Smooth muscle cell (in vitro differentiated cells): ENCODE measurements at regions not wholly inside any gene's neighbourhood (a gene's known extent, or its start where the extent isn't known, plus 50 kb on each side); places are given as distances from the start of the nearest gene placed in this dataset.
"Not testable (repeated sequence)": the region's sequence is repeated elsewhere in the genome, so short reads cannot be mapped to it uniquely, and the experiment has no call there.

Experiments used
- DNase-seq: peaks from one replicate; lab custom pipeline; 2025; ENCODE audit not compliant: unreplicated experiment; lab: John Stamatoyannopoulos, UW
- H2AFZ ChIP-seq: fragments of 200-600 bp; sonication (generic); 2 replicates; pipeline ENCODE4 v1.6.0; 2016; ENCODE audit warnings: antibody characterized with exemption, low read depth, mild to moderate bottlenecking
- H3F3A ChIP-seq: fragments of 200-600 bp; sonication (generic); 2 replicates; pipeline ENCODE4 v1.6.0; 2017; ENCODE audit warnings: antibody characterized with exemption, low read depth
- H3K27ac ChIP-seq: fragments of 200-600 bp; sonication (generic); 2 replicates; pipeline ENCODE4 v1.5.1; 2016; ENCODE audit warnings: low read depth, mild to moderate bottlenecking
- H3K27me3 ChIP-seq: fragments of 200-600 bp; sonication (generic); 2 replicates; pipeline ENCODE4 v1.6.1; 2016; ENCODE audit warnings: low read depth, mild to moderate bottlenecking
- H3K36me3 ChIP-seq: fragments of 200-600 bp; sonication (generic); 2 replicates; pipeline ENCODE4 v1.5.1; 2016; ENCODE audit warnings: low read depth
- H3K4me1 ChIP-seq: fragments of 200-600 bp; sonication (generic); 2 replicates; pipeline ENCODE4 v1.5.1; 2016; ENCODE audit warnings: low read depth
- H3K4me2 ChIP-seq: fragments of 200-600 bp; sonication (generic); 2 replicates; pipeline ENCODE4 v1.6.0; 2016; ENCODE audit warnings: mild to moderate bottlenecking
- H3K4me3 ChIP-seq: fragments of 200-600 bp; sonication (generic); 2 replicates; pipeline ENCODE4 v1.5.1; 2016; ENCODE audit warnings: mild to moderate bottlenecking
- H3K79me2 ChIP-seq: fragments of 200-600 bp; sonication (generic); 2 replicates; pipeline ENCODE4 v1.6.0; 2016; ENCODE audit warnings: low read depth, mild to moderate bottlenecking
- H3K9ac ChIP-seq: fragments of 200-600 bp; sonication (generic); 2 replicates; pipeline ENCODE4 v1.6.0; 2016; ENCODE audit warnings: low read depth
- H3K9me3 ChIP-seq: fragments of 200-600 bp; sonication (generic); replicated peaks from 2 replicates; pipeline ENCODE4 v1.5.1; 2016; ENCODE audit warnings: low read depth
- H4K20me1 ChIP-seq: fragments of 200-600 bp; sonication (generic); 2 replicates; pipeline ENCODE4 v1.6.0; 2016; ENCODE audit warnings: low read depth
- WGBS: methylation state at CpG from one replicate; pipeline ENCODE4 v1.1.7; 2016; ENCODE audit warnings: low lambda C conversion rate; 5-methylcytosine and 5-hydroxymethylcytosine counted together
- TF ChIP-seq, protein P1 (sequence below): fragments of 200-600 bp; sonication (generic); IDR thresholded peaks from 2 replicates; pipeline ENCODE4 v1.5.1; 2017; ENCODE audit warnings: borderline replicate concordance, mild to moderate bottlenecking, antibody characterized with exemption; ENCODE audit not compliant: insufficient read depth, poor library complexity, severe bottlenecking

DNA sequence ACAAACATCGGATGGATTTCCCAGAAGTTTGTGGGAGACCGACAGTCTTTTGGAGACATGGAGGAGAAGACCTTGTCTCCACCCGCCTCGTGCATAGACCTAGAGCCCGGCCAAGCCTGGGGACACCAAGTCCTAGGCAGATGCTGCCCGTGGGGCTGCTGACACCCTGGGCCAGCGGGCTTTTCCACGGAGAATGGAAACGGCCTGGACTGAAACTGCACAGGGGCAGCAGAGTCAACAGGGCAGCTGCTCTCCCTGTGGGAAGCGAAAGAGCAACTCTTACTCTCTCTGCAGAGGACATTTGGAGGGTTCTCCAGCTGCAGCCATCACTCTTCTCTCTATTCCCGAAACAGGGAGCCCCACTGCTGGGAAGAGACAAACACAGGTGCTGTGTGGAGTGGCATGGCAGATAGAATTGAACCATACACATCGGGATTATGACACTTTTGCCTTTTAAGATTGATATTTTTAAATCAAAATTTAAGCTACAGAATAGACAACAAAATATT lies 401.2 kb downstream of the THBS2 start:
- no peaks in the 10 kb centered on the region for H3K9me3 ChIP-seq
- no peaks in the 10 kb centered on the region for H3F3A ChIP-seq
- H2AFZ ChIP-seq, result no peak overlapping the region
- no peak for DNase-seq
- no peaks in the 10 kb centered on the region for H3K4me1 ChIP-seq
- H3K4me3 ChIP-seq, result no peak overlapping the region
- TF ChIP-seq, protein P1, sequence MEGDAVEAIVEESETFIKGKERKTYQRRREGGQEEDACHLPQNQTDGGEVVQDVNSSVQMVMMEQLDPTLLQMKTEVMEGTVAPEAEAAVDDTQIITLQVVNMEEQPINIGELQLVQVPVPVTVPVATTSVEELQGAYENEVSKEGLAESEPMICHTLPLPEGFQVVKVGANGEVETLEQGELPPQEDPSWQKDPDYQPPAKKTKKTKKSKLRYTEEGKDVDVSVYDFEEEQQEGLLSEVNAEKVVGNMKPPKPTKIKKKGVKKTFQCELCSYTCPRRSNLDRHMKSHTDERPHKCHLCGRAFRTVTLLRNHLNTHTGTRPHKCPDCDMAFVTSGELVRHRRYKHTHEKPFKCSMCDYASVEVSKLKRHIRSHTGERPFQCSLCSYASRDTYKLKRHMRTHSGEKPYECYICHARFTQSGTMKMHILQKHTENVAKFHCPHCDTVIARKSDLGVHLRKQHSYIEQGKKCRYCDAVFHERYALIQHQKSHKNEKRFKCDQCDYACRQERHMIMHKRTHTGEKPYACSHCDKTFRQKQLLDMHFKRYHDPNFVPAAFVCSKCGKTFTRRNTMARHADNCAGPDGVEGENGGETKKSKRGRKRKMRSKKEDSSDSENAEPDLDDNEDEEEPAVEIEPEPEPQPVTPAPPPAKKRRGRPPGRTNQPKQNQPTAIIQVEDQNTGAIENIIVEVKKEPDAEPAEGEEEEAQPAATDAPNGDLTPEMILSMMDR, result no peak
- no peaks in the 10 kb centered on the region for H3K79me2 ChIP-seq
- H3K27me3 ChIP-seq, result no peaks in the 10 kb centered on the region
- WGBS, result 91% methylated on average over 12 of the region's 12 CpGs
- no peaks in the 10 kb centered on the region for H3K36me3 ChIP-seq
- H3K4me2 ChIP-seq, result no peak overlapping the region
- H3K9ac ChIP-seq, result no peak overlapping the region
- H4K20me1 ChIP-seq, result no peaks in the 10 kb centered on the region
- no peak overlapping the region for H3K27ac ChIP-seq

- no peaks in the 10 kb centered on the region for H3K79me2 ChIP-seq
- no peaks in the 10 kb centered on the region for H3F3A ChIP-seq
- DNase-seq, result no peak
- H3K4me3 ChIP-seq, result no peak overlapping the region
- no peaks in the 10 kb centered on the region for H3K27me3 ChIP-seq
- H3K27ac ChIP-seq, result no peak overlapping the region
- H4K20me1 ChIP-seq, result no peaks in the 10 kb centered on the region
- no peak overlapping the region for H2AFZ ChIP-seq
- no peak overlapping the region for H3K9ac ChIP-seq
- H3K4me2 ChIP-seq, result no peak overlapping the region
- no peaks in the 10 kb centered on the region for H3K4me1 ChIP-seq
- H3K36me3 ChIP-seq, result no peaks in the 10 kb centered on the region
- 94% methylated on average over 11 of the region's 11 CpGs for WGBS
- TF ChIP-seq, protein P1, result no peak
- H3K9me3 ChIP-seq, result no peaks in the 10 kb centered on the region
Observed at GRCh38 chr6:168851460-168852375, 401.9 kb downstream of the THBS2 start.

DNA sequence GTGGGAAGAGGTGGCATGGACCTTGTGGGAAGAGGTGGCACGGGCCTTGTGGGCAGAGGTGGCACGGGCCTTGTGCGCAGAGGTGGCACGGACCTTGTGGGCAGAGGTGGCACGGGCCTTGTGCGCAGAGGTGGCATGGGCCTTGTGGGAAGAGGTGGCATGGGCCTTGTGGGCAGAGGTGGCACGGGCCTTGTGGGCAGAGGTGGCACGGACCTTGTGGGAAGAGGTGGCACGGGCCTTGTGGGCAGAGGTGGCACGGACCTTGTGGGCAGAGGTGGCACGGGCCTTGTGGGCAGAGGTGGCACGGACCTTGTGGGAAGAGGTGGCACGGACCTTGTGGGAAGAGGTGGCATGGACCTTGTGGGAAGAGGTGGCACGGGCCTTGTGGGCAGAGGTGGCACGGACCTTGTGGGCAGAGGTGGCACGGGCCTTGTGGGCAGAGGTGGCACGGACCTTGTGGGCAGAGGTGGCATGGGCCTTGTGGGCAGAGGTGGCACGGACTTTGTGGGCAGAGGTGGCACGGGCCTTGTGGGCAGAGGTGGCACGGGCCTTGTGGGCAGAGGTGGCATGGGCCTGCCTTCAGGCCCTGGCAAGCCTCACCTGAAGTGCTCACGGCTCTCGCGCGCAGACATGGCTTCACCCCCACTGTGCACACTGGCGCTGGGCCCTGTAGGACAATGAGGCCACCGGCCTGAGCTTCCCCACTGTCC lies 403.5 kb downstream of the THBS2 start:
- not testable (repeated sequence) for H3K36me3 ChIP-seq, H4K20me1 ChIP-seq, H3F3A ChIP-seq, H3K79me2 ChIP-seq, H3K27me3 ChIP-seq, H3K4me3 ChIP-seq, H3K9me3 ChIP-seq, H2AFZ ChIP-seq, H3K4me1 ChIP-seq, H3K27ac ChIP-seq, DNase-seq, H3K9ac ChIP-seq, H3K4me2 ChIP-seq
- 94% methylated on average over 15 of the region's 26 CpGs for WGBS

DNA sequence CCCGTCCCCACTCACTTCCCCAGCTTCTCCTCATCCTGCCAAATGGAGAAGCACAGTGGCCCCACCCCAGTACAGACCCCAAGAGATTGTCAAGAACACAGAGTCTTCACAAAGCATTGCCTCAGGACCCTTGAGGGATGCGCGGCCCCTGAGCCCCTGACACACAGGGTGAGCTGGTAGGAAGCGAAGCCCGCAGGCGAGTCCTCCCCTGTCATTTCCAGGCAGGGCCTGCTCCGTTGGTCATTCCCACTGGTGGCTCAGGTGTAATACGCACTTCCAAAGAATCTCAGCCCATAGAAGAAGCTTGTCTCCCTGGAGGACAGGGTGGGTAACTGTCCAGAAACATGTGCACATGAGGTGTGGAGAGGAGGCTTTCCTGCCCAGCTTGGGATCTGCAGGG lies 404.2 kb downstream of the THBS2 start:
- TF ChIP-seq, protein P1, result no peak
- no peaks in the 10 kb centered on the region for H3K36me3 ChIP-seq
- H3K9ac ChIP-seq, result no peak overlapping the region
- WGBS, result 93% methylated on average over 8 of the region's 8 CpGs
- no peak for DNase-seq
- H4K20me1 ChIP-seq, result no peaks in the 10 kb centered on the region
- H3K9me3 ChIP-seq, result no peaks in the 10 kb centered on the region
- H3K4me1 ChIP-seq, result no peaks in the 10 kb centered on the region
- no peak overlapping the region for H3K4me3 ChIP-seq
- no peaks in the 10 kb centered on the region for H3K27me3 ChIP-seq
- H3F3A ChIP-seq, result no peaks in the 10 kb centered on the region
- H3K4me2 ChIP-seq, result no peak overlapping the region
- H3K27ac ChIP-seq, result no peak overlapping the region
- no peaks in the 10 kb centered on the region for H3K79me2 ChIP-seq
- no peak overlapping the region for H2AFZ ChIP-seq
